ENCODE measurements at regions not wholly inside any gene's neighbourhood (a gene's known extent, or its start where the extent isn't known, plus 50 kb on each side); places are given as distances from the start of the nearest gene placed in this dataset.

GRCh38 chr2:41417511-41417910 is 630.3 kb upstream of the PKDCC start:
- Histone ChIP-seq H3K79me2 (ENCODE audit: low read length) (no peaks in the 10 kb centered on the region), H3K36me3 (replicated peaks; ENCODE audit: low read depth, low read length) (no peaks in the 10 kb centered on the region), H3K27ac (ENCODE audit: low read length) (no peak overlapping the region), H4K20me1 (ENCODE audit: insufficient read depth, low read length) (no peaks in the 10 kb centered on the region), H3K4me3 (ENCODE audit: low read length) (no peak overlapping the region), H2AFZ (ENCODE audit: low read depth, low read length) (no peak overlapping the region), H3K9me3 (ENCODE audit: insufficient read depth, low read length) (no peaks in the 10 kb centered on the region), H3K27me3 (ENCODE audit: low read depth, low read length) (no peaks in the 10 kb centered on the region), H3K4me2 (ENCODE audit: low read length) (no peak overlapping the region), H3K4me1 (ENCODE audit: low read length) (peaks cover 12% of the 10 kb centered on the region), H3K9ac (ENCODE audit: low read length) (no peak overlapping the region)
- TF ChIP-seq CTCF (IDR thresholded peaks at IDR 0.05; ENCODE audit: low read depth, low read length) (no peak), EZH2phosphoT487 (IDR thresholded peaks at IDR 0.05; ENCODE audit: low read depth) (no peak)

GRCh38 chr2:41420219-41420618 is 627.6 kb upstream of the PKDCC start:
- H3K79me2 ChIP-seq (ENCODE audit: low read length), result no peaks in the 10 kb centered on the region
- H3K27ac ChIP-seq (ENCODE audit: low read length), result no peak overlapping the region
- H3K4me3 ChIP-seq (ENCODE audit: low read length), result no peak overlapping the region
- no peak overlapping the region for H2AFZ ChIP-seq (ENCODE audit: low read depth, low read length)
- H3K4me2 ChIP-seq (ENCODE audit: low read length), result no peak overlapping the region
- H3K9me3 ChIP-seq (ENCODE audit: insufficient read depth, low read length), result no peaks in the 10 kb centered on the region
- H3K36me3 ChIP-seq (replicated peaks; ENCODE audit: low read depth, low read length), result no peaks in the 10 kb centered on the region
- no peaks in the 10 kb centered on the region for H3K27me3 ChIP-seq (ENCODE audit: low read depth, low read length)
- H3K9ac ChIP-seq (ENCODE audit: low read length), result no peak overlapping the region
- H4K20me1 ChIP-seq (ENCODE audit: insufficient read depth, low read length), result no peaks in the 10 kb centered on the region
- H3K4me1 ChIP-seq (ENCODE audit: low read length), result no peaks in the 10 kb centered on the region
- TF ChIP-seq CTCF (IDR thresholded peaks at IDR 0.05; ENCODE audit: low read depth, low read length), result no peak
- no peak for TF ChIP-seq EZH2phosphoT487 (IDR thresholded peaks at IDR 0.05; ENCODE audit: low read depth)

GRCh38 chr2:41420872-41421271 is 626.9 kb upstream of the PKDCC start:
- Histone ChIP-seq H3K36me3 (replicated peaks; ENCODE audit: low read depth, low read length) (no peaks in the 10 kb centered on the region), H4K20me1 (ENCODE audit: insufficient read depth, low read length) (no peaks in the 10 kb centered on the region), H3K4me3 (ENCODE audit: low read length) (no peak overlapping the region), H2AFZ (ENCODE audit: low read depth, low read length) (no peak overlapping the region), H3K79me2 (ENCODE audit: low read length) (no peaks in the 10 kb centered on the region), H3K9me3 (ENCODE audit: insufficient read depth, low read length) (no peaks in the 10 kb centered on the region), H3K4me1 (ENCODE audit: low read length) (no peaks in the 10 kb centered on the region), H3K27ac (ENCODE audit: low read length) (no peak overlapping the region), H3K27me3 (ENCODE audit: low read depth, low read length) (no peaks in the 10 kb centered on the region), H3K4me2 (ENCODE audit: low read length) (no peak overlapping the region), H3K9ac (ENCODE audit: low read length) (no peak overlapping the region)
- TF ChIP-seq EZH2phosphoT487 (IDR thresholded peaks at IDR 0.05; ENCODE audit: low read depth), result no peak
- TF ChIP-seq CTCF (IDR thresholded peaks at IDR 0.05; ENCODE audit: low read depth, low read length), result no peak

- Histone ChIP-seq H3K9me3 (ENCODE audit: insufficient read depth, low read length) (no peaks in the 10 kb centered on the region), H3K4me3 (ENCODE audit: low read length) (no peak overlapping the region), H3K27me3 (ENCODE audit: low read depth, low read length) (no peaks in the 10 kb centered on the region), H3K4me1 (ENCODE audit: low read length) (no peaks in the 10 kb centered on the region), H3K9ac (ENCODE audit: low read length) (no peak overlapping the region), H3K27ac (ENCODE audit: low read length) (no peak overlapping the region), H3K79me2 (ENCODE audit: low read length) (no peaks in the 10 kb centered on the region), H2AFZ (ENCODE audit: low read depth, low read length) (no peak overlapping the region), H3K36me3 (replicated peaks; ENCODE audit: low read depth, low read length) (no peaks in the 10 kb centered on the region), H4K20me1 (ENCODE audit: insufficient read depth, low read length) (no peaks in the 10 kb centered on the region), H3K4me2 (ENCODE audit: low read length) (no peak overlapping the region)
- TF ChIP-seq EZH2phosphoT487 (IDR thresholded peaks at IDR 0.05; ENCODE audit: low read depth) (no peak), CTCF (IDR thresholded peaks at IDR 0.05; ENCODE audit: low read depth, low read length) (no peak)
Measured at GRCh38 chr2:41431756-41432155, 616.1 kb upstream of the PKDCC start.
